Gastroesophageal sphincter (tissue), 4 donors: ENCODE measurements at regions not wholly inside any gene's neighbourhood (a gene's known extent, or its start where the extent isn't known, plus 50 kb on each side); places are given as distances from the start of the nearest gene placed in this dataset.

Experiments used
- ATAC-seq: fragments of 150-250 bp; one replicate; pipeline ENCODE4 v1.9.1; 2016; ENCODE audit warnings: mild to moderate bottlenecking, moderate library complexity
- H3K27ac ChIP-seq, 4 donors: fragments of 200-600 bp; sonication (generic) in 3 of 4; 1 replicate in 3 of 4; 2 replicates in 1 of 4; pipeline ENCODE4 v1.5.1; 2016 to 2019
- H3K27me3 ChIP-seq: fragments of 200-600 bp; sonication (generic); one replicate; pipeline ENCODE4 v1.5.1; 2019
- H3K36me3 ChIP-seq, 2 donors: fragments of 200-600 bp; sonication (generic); one replicate each; pipeline ENCODE4 v1.5.1; 2019; ENCODE audit warnings: control low read depth in 1 of 2
- H3K4me1 ChIP-seq, 3 donors: fragments of 200-600 bp; sonication (generic); 1 replicate in 2 of 3; 2 replicates in 1 of 3; pipeline ENCODE4 v1.5.1; 2016 to 2019; ENCODE audit warnings: control low read depth in 2 of 3
- H3K4me3 ChIP-seq, 2 donors: fragments of 200-600 bp; sonication (generic); one replicate each; pipeline ENCODE4 v1.5.1; 2019; ENCODE audit warnings: mild to moderate bottlenecking in 1 of 2, moderate library complexity in 1 of 2
- H3K9me3 ChIP-seq, 3 donors: fragments of 200-600 bp; sonication (generic); one replicate each; pipeline ENCODE4 v1.5.1; 2017 to 2019; ENCODE audit warnings: control low read depth in 2 of 3
- EP300 ChIP-seq: sonication (generic); formaldehyde crosslinking; IDR thresholded peaks from one replicate; pipeline ENCODE4 v1.6.1; 2017; ENCODE audit warnings: antibody characterized with exemption, mild to moderate bottlenecking
- POLR2A ChIP-seq, 2 donors: fragments of 450-650 bp; IDR thresholded peaks; one replicate each; pipeline ENCODE4 v1.6.1; 2017; ENCODE audit warnings: antibody characterized with exemption in 2 of 2, mild to moderate bottlenecking in 2 of 2, moderate library complexity in 1 of 2
- POLR2AphosphoS5 ChIP-seq: sonication (generic); formaldehyde crosslinking; IDR thresholded peaks from one replicate; pipeline ENCODE4 v1.6.1; 2017; ENCODE audit warnings: antibody characterized with exemption
- WGBS, 2 donors: methylation state at CpG; one replicate each; pipeline ENCODE4 v1.1.5; 2018; ENCODE audit warnings: low coverage in 1 of 2; 5-methylcytosine and 5-hydroxymethylcytosine counted together
- TF ChIP-seq, protein P1 (sequence below), 4 experiments: fragments of 200-600 bp in 2 of 4; fragments of 450-650 bp in 2 of 4; sonication (generic) in 1 of 4; IDR thresholded peaks; one replicate each; pipeline ENCODE4 v1.5.1; 2017 to 2019; ENCODE audit warnings: antibody characterized with exemption in 4 of 4, mild to moderate bottlenecking in 2 of 4, moderate library complexity in 2 of 4

DNA sequence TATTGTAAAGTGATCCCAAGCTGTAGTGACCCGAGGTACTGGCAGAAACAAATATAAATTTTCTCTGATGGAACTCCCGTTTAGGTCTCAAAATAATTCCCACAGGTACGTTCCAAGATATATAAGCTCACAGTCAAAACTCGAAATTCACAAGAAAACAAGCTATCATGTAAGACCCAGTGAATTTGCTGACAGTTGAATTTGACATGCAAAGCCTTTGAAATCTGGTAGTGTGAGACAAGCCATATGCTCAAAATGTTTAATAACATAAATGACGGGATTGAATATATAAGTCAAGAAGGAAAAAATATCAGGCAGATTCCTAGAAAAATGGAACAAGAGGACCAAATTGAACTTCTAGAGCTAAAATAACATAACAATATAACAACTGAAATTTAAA is 252.8 kb downstream of the TMA16 start:
- H3K27me3 ChIP-seq = no peaks in the 10 kb centered on the region
- no peaks in the 10 kb centered on the region for H3K36me3 ChIP-seq
- no peak overlapping the region for H3K4me3 ChIP-seq
- TF ChIP-seq POLR2A (IDR thresholded peaks at IDR 0.05) = no peak
- H3K4me1 ChIP-seq = no peaks in the 10 kb centered on the region
- no peaks in the 10 kb centered on the region for H3K9me3 ChIP-seq
- H3K27ac ChIP-seq = no peak overlapping the region
- no peak for ATAC-seq
- 39 to 62% methylated on average over 3 to 5 of the region's 5 CpGs for WGBS, 2 donors

- H3K4me1 ChIP-seq = no peaks in the 10 kb centered on the region
- no peak overlapping the region for H3K4me3 ChIP-seq
- no peaks in the 10 kb centered on the region for H3K9me3 ChIP-seq
- TF ChIP-seq, protein P1, sequence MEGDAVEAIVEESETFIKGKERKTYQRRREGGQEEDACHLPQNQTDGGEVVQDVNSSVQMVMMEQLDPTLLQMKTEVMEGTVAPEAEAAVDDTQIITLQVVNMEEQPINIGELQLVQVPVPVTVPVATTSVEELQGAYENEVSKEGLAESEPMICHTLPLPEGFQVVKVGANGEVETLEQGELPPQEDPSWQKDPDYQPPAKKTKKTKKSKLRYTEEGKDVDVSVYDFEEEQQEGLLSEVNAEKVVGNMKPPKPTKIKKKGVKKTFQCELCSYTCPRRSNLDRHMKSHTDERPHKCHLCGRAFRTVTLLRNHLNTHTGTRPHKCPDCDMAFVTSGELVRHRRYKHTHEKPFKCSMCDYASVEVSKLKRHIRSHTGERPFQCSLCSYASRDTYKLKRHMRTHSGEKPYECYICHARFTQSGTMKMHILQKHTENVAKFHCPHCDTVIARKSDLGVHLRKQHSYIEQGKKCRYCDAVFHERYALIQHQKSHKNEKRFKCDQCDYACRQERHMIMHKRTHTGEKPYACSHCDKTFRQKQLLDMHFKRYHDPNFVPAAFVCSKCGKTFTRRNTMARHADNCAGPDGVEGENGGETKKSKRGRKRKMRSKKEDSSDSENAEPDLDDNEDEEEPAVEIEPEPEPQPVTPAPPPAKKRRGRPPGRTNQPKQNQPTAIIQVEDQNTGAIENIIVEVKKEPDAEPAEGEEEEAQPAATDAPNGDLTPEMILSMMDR (IDR thresholded peaks at IDR 0.05) = no peak
- no peak for TF ChIP-seq POLR2AphosphoS5
- no peak for TF ChIP-seq EP300
- TF ChIP-seq POLR2A (IDR thresholded peaks at IDR 0.05) = no peak
- H3K27ac ChIP-seq = no peak overlapping the region
- 85 to 96% methylated on average over 2 to 3 of the region's 3 CpGs for WGBS, 2 donors
- H3K36me3 ChIP-seq = no peaks in the 10 kb centered on the region
- H3K27me3 ChIP-seq = no peaks in the 10 kb centered on the region
- no peak for ATAC-seq
Measured at GRCh38 chr4:163747886-163748285, 253.4 kb downstream of the TMA16 start.

DNA sequence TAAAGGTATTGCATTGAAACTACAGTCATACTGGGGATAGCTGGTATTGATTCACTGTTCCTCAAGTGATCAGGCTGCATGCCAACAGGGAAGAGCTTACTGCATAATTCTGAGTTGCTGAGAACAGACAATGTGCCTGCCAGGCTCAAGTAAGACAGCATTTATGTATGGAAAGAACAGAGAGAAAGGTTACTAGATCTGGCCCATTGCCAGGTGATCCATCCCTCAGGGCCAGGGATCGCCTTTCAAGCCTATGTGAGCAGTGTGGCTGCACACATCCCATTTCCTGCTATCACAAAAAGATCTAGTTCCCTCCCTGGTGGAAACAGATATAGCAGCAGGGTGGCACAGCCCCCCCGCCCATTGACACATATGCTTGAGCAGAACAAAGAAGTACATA is 254.0 kb downstream of the TMA16 start:
- 67 to 88% methylated on average over 1 of the region's 2 CpGs for WGBS, 2 donors
- Histone ChIP-seq H3K9me3 (no peaks in the 10 kb centered on the region), H3K4me3 (no peak overlapping the region), H3K4me1 (no peaks in the 10 kb centered on the region), H3K27me3 (no peaks in the 10 kb centered on the region), H3K36me3 (no peaks in the 10 kb centered on the region), H3K27ac (no peak overlapping the region)
- TF ChIP-seq EP300 (no peak), POLR2AphosphoS5 (no peak), POLR2A (IDR thresholded peaks at IDR 0.05) (no peak)
- TF ChIP-seq, protein P1 (IDR thresholded peaks at IDR 0.05) = no peak
- no peak for ATAC-seq

DNA sequence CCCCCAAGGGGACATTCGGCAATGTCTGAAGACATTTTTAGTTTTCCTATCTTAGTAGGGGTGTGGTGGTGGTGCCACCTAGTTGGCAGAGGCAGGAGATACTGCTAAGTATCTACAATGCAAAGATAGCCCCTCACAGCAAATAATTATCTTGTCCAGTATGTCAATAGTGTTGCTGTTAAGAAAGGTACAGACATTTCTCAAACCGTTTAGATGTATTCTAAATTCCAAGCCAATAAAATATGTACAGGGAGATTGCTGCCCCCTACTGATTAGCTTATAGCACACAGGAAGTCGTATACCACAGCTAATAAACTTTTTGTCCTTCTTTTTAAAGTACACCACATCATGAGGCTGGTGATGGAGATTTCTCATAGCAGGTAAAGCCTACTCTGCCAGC is 260.5 kb downstream of the TMA16 start:
- Histone ChIP-seq H3K4me1 (no peaks in the 10 kb centered on the region), H3K9me3 (no peaks in the 10 kb centered on the region), H3K4me3 (no peak overlapping the region), H3K36me3 (no peaks in the 10 kb centered on the region), H3K27me3 (no peaks in the 10 kb centered on the region), H3K27ac (no peak overlapping the region)
- TF ChIP-seq POLR2A (IDR thresholded peaks at IDR 0.05) (no peak), EP300 (no peak)
- ATAC-seq = no peak
- WGBS, 2 donors = 25 to 27% methylated on average over 3 of the region's 3 CpGs

GRCh38 chr4:163757219-163757618 is 262.7 kb downstream of the TMA16 start:
- H3K36me3 ChIP-seq = no peaks in the 10 kb centered on the region
- WGBS, 2 donors = 89 to 100% methylated on average over 1 of the region's 1 CpG
- TF ChIP-seq, protein P1 (IDR thresholded peaks at IDR 0.05) = no peak
- TF ChIP-seq POLR2AphosphoS5 (no peak), POLR2A (IDR thresholded peaks at IDR 0.05) (no peak), EP300 (no peak)
- H3K27ac ChIP-seq = no peak overlapping the region
- no peaks in the 10 kb centered on the region for H3K9me3 ChIP-seq
- no peak for ATAC-seq
- no peak overlapping the region for H3K4me3 ChIP-seq
- no peaks in the 10 kb centered on the region for H3K4me1 ChIP-seq
- H3K27me3 ChIP-seq = no peaks in the 10 kb centered on the region

GRCh38 chr4:163758032-163758431 is 263.5 kb downstream of the TMA16 start:
- no peaks in the 10 kb centered on the region for H3K9me3 ChIP-seq
- no peaks in the 10 kb centered on the region for H3K36me3 ChIP-seq
- H3K4me3 ChIP-seq = no peak overlapping the region
- H3K27ac ChIP-seq = no peak overlapping the region
- no peaks in the 10 kb centered on the region for H3K4me1 ChIP-seq
- TF ChIP-seq EP300 (no peak), POLR2AphosphoS5 (no peak)
- TF ChIP-seq, protein P1 (IDR thresholded peaks at IDR 0.05) = no peak
- no CpG with 5 or more reads among the region's 1 CpG for WGBS, 2 donors
- no peak for ATAC-seq
- H3K27me3 ChIP-seq = no peaks in the 10 kb centered on the region
